Epithelial cell of proximal tubule (primary cell): ENCODE measurements at regions not wholly inside any gene's neighbourhood (a gene's known extent, or its start where the extent isn't known, plus 50 kb on each side); places are given as distances from the start of the nearest gene placed in this dataset.

Experiments used
- DNase-seq: peaks from one replicate; pipeline ENCODE4 v3.0.0-alpha.2; 2011; ENCODE audit warnings: low read depth
- H3K4me3 ChIP-seq: 2 replicates; pipeline ENCODE4 v1.5.1; 2011; ENCODE audit warnings: low read depth, mild to moderate bottlenecking, low read length
- TF ChIP-seq, protein P1 (sequence below): conservative IDR thresholded peaks from 2 replicates; pipeline ENCODE4 v1.5.1; 2012; ENCODE audit warnings: low read depth, mild to moderate bottlenecking, low read length

DNA sequence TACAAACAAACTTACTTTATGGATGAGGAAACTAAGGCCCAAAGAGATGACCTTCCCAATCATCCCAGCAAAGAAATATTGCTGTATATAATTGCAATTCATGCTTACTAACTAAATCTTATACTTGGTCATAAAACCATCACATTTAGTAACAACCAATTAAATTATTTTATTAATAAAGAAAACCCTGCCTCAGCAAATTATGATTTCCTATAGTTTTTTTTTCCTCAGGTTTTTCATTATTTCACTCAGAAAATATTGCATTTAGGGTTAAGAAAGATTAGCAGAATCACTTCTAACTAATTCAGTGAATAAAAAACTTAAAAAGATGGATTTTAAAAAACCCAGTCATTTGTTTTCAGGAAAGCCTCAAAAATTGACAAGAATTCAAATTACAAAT is 86.5 kb upstream of the GADL1 start:
- H3K4me3 ChIP-seq: no peak overlapping the region
- TF ChIP-seq, protein P1, sequence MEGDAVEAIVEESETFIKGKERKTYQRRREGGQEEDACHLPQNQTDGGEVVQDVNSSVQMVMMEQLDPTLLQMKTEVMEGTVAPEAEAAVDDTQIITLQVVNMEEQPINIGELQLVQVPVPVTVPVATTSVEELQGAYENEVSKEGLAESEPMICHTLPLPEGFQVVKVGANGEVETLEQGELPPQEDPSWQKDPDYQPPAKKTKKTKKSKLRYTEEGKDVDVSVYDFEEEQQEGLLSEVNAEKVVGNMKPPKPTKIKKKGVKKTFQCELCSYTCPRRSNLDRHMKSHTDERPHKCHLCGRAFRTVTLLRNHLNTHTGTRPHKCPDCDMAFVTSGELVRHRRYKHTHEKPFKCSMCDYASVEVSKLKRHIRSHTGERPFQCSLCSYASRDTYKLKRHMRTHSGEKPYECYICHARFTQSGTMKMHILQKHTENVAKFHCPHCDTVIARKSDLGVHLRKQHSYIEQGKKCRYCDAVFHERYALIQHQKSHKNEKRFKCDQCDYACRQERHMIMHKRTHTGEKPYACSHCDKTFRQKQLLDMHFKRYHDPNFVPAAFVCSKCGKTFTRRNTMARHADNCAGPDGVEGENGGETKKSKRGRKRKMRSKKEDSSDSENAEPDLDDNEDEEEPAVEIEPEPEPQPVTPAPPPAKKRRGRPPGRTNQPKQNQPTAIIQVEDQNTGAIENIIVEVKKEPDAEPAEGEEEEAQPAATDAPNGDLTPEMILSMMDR: no peak
- DNase-seq: no peak

DNA sequence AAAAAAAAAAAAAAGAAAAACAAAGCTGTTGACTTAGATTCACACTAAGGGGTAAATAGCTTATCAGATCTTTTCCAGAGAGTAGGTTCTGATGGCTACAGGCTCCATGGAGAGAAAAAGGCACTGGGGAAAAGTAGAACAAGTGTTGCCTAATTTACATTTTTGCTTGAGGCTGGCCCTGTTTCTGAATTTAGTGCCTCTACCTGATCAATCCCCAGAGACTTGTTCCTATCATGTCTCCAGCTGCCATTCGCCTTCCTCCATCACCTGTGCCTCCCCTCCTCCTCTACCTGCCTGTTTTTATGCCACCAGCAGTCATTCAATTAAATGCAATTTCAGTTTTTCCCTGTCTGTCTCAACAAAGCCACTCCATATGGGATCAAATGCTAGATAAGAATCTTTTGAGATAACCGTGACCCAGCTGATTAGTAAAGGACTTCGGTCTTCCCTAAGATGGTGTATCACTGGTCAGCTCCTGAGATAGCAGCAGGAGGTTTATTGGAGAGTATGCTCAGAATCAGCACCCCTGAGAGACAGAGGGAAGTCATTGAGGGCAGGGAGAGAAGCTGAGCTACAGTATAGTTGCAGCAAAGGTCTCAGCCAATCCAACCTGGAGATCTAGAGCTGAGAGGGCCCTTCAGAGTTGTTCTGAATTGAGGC is 88.1 kb upstream of the GADL1 start:
- H3K4me3 ChIP-seq: no peak overlapping the region
- DNase-seq: no peak
- TF ChIP-seq, protein P1: no peak

DNA sequence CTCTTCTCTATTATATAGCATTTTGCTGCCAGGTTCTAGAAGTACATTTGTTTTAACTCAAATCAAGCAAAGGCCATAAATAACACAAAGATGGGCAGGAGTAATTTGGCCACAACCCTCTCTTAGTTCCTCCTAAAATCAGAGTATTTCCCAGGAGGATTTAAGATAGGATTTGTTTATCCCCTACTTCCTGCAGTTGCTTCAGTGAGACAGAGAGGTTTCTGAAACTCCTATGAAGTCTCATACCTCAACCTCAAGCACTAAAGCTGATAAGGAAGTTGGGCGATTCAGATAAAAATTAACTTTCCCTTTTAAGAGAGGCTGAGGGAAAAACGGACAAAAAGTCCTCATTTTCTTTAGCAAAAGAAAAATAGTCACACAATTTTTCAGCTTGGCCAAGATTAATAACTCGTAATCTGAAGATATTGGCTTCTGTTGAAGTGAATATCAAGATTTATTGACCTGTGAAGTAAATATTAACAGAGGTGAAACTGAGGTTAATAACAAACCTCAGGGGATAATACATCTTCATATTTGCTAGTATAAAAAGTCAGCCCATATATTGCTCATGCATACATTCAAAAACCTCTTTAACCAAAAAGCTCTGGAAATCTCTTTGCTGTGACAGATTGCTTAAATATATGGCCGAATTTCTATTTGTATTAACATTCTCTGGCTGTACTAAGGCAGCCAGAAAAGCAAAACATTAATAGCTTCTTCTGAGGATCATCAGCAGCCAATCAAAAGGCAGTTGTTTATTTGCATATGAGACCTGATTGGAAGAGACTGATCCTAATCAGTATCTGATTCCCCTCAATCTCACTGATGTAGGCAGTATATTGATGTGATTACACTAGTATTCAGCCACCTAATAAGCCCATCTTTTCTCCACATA is 90.6 kb upstream of the GADL1 start:
- DNase-seq: no peak
- H3K4me3 ChIP-seq: no peak overlapping the region
- TF ChIP-seq, protein P1: no peak

DNA sequence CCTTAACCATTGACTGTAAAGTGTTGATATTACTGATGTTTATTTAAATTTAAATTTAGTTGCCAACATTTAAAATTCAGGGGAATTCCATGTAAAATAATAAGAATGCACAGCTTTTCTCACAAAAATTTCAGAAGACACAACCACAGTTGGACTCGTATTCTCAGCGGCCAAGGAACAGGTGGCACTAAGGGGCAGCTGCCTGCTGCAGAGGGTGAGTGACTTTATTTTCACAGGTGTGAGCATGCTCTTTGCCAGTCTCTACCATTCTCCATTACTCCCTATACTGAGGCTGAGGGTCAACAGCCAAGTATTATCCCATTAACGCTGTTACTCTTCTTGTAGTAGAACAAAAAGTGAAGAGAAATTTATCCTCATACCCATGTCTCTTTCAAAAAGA is 92.1 kb upstream of the GADL1 start:
- DNase-seq: no peak
- no peak overlapping the region for H3K4me3 ChIP-seq
- TF ChIP-seq, protein P1: no peak

DNA sequence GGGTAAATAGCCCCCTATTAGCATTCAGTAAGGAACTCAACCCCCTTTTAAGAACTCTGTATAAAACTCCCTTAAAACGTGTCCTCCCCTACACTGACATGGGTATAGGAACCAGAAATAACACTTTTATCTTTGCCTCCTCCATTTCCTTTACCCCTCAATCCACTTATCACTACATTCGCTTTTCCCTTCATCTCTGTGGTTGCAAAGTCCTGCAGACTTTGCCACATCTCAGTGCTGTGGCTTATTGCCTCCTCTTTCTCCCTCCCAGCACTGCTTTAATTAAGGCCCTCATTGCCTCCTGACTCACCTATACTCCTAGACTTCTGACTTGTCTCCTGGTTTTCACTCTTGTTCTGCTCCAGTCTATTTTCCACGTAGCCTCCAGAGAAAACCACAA is 94.3 kb upstream of the GADL1 start:
- no peak overlapping the region for H3K4me3 ChIP-seq
- DNase-seq: no peak
- TF ChIP-seq, protein P1: no peak

DNA sequence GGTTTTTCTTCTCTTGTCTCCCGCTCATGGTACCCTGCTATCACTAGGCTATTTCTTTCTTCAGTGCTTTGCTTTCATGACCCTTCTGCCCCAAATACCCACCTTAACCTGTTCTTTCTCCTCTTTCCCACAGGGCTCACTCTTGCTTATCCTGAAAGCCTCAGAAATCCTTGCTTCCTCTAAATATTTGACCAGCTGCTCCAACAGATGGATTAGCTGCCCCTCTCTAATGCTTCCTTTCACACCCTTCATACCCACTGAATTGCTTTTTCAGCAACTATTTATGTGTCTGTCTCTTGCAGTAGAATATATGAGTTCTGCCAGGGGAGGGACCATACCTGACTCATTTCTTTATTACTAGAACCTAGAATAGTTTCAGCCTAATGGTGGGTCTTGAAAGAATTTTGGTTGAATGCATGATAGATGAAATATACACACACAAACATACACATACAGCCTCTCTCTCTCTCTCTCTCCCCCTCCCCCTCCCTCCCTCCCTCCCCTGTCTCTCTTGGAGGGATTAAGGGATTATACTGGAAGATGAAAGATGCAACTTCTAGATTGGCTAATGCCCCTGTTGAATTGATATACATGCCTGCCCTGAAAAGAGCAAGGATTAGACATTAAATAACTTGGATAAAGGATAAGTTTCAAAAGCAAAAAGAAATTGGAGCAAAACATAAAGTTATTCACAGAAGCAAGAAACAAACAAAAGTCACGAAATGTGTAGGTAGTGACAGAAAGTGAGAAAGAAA is 95.0 kb upstream of the GADL1 start:
- no peak for DNase-seq
- no peak overlapping the region for H3K4me3 ChIP-seq
- TF ChIP-seq, protein P1: no peak
